HG03045 (cell line): ENCODE measurements at regions not wholly inside any gene's neighbourhood (a gene's known extent, or its start where the extent isn't known, plus 50 kb on each side); places are given as distances from the start of the nearest gene placed in this dataset.

Source experiments
- ATAC-seq: cut with Tn5 transposase; IDR thresholded peaks from one replicate; pipeline ENCODE4 v1.9.1; 2021; ENCODE audit warnings: mild to moderate bottlenecking, moderate library complexity; ENCODE audit not compliant: unreplicated experiment

GRCh38 chr3:159439346-159439745, 549.3 kb upstream of the IL12A start:
- ATAC-seq: no peak

DNA sequence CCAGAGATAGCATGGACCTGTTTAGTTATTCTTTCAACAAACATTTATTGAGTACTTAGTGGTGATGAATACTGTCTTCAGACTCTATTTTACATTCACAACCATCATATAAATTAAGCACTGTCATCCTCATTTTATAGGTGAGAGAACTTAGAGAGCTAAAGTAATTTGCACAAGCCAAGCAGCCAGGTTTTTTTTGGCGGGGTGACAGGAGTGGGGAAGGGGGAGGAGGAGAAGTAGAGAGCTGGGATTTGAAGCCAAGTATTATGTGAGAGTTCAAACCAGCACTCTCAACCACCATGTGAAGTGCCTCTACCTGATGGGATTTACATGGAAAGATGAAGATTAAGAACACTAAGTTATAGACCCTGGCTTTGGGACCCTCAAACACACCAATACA, 547.4 kb upstream of the IL12A start:
- no peak for ATAC-seq

DNA sequence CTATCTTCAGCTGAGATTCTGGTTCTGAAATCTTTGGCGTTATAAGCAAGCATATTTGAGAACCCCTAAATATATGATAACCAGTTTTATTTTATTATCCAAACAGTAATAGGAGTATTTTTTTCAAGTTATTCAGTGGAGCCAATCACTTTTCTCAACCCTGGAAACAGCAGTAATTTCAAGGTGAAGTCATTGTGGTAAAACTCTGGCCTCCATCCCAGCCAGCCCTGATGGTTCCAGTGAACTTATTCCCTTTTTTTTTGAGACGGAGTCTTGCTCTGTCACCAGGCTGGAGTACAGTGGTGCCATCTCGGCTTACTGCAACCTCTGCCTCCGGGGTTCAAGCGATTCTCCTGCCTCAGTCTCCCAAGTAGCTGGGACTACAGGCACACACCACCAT, 545.4 kb upstream of the IL12A start:
- ATAC-seq: no peak

- ATAC-seq: no peak
Observed at GRCh38 chr3:159447841-159448240, 540.8 kb upstream of the IL12A start.

- no peak for ATAC-seq
Observed at GRCh38 chr3:159448902-159449301, 539.7 kb upstream of the IL12A start.

GRCh38 chr3:159451067-159451466, 537.6 kb upstream of the IL12A start:
- ATAC-seq: no peak

GRCh38 chr3:159451482-159451881, 537.2 kb upstream of the IL12A start:
- ATAC-seq: no peak

GRCh38 chr3:159453036-159453435, 535.6 kb upstream of the IL12A start:
- ATAC-seq: no peak

GRCh38 chr3:159453945-159454344, 534.7 kb upstream of the IL12A start:
- no peak for ATAC-seq

DNA sequence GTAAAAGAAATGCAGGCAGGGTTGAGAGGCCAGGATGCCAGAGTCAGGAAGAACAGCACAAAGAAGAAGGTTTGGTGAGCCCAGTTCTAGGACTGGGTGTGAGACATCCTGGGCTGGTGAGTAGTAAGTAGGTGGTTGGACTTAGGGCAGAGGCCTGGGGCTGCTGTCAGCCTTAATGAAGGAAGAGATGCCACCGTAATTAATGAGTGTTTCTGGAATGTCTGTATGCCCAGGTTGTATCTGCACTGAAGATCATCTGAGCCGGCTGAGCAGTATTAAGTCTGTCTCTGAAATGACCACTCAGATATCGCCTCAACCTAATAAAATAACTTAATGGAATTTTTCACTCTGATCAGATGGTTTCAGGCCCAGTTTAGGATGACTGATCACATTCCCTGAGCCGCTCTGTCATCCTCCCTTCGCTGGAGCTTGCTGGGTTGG, 532.9 kb upstream of the IL12A start:
- no peak for ATAC-seq

GRCh38 chr3:159458010-159458409, 530.6 kb upstream of the IL12A start:
- no peak for ATAC-seq

DNA sequence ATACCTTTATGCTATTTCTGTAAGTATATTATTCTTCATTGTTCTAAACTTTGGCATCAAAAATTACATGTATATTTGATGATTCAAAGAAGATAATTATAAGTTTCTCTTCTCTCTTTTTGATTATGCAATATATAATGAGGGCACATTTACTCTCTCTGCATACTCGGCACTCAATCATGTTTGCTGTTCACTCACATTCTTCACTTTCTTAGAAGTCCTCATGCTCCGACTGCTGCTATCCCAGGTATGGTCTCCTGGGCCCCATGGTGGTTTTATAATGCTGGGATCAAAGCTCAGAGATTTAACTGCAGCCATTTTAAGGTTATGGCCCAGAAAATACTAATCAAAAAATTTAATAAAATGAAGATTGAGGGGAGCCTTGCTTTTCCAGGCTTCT, 529.7 kb upstream of the IL12A start:
- ATAC-seq: no peak

DNA sequence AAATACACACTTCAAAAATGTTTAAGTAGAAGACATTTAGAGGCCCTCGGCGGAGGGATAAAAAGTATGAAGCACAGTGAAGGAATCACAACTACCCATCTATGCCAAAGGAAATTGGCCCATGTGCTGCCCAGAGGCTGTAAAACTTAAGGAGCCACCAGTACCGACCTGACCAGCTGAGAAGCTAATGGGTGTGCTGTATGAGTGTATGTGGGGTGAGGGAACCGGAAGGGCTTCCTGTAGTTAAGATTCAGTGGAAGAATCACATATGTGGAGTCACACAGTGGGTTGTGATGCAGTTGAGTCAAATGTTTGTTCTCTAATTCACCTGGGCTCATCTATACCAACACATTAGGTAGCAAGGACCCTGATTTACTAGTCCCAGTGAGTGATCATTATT, 516.0 kb upstream of the IL12A start:
- no peak for ATAC-seq

DNA sequence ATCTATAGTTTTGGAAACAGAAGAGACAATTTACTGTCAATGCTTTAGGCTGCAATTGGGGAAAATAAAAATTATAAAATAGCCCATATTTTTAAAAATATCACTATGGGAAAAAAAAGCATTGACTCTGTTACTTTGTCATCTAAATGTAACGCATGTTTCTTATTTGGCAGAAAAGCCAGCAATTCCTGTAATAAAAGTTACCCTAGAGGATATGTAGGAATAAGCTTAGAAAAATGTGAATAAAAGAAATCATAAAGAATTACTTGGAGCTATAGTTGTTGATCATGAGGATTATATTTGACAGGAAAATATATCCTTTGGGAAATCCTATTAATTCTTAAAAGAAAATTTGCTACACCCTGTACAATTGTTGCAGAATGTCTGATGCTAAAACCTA, 515.4 kb upstream of the IL12A start:
- ATAC-seq: no peak

- ATAC-seq: no peak
Observed at GRCh38 chr3:159480046-159480445, 508.6 kb upstream of the IL12A start.

DNA sequence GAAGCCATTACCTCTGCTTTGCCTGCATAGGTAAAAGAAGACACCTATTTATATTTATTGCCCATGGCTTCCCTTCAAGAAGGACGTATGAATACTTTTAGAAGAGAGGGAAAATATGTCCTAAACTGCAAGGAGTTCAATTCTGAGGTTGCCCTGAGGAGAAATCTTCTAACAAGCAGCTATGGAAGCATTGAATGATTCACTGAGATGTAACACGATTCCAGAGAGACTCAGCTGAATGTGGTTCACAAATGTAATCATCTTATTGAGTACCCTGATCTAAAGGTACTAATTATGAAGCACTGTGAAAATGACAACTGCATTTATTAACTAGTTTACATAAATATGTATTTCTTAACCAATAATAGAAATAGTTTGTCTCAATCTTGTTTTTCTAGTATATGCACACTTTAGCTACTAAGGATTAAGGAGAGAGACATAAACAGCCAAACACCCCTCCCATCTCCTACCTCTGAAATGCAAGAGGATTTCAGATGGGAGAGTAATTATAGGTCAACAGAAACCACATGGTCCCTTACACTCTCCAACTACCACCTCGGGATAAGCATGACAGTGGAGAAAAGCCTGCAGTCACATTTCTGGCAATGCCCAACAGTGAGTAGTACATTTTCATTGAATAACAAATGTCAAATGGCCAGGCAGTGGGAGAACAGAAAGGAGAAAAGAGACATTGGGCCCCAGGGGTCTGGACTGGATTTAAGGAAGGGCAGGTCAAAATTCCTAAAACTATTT, 506.2 kb upstream of the IL12A start:
- ATAC-seq: no peak

DNA sequence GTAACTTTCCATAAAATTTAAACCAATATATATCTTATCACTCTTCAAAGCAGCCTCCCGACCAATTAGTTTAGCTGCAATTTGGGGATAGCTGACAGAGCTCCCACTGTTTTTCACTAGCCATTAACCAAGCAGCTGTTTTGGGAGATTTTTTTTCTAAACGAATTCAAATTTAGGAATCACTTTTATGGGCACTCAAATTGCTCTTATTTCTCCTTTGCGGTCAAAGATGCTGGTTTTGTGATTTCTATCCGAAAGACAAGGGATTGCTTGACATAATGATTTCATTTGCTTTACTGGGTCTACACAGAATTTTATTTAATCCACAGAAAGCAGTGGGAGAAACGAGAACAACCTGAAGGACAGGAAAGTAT, 505.7 kb upstream of the IL12A start:
- ATAC-seq: no peak

GRCh38 chr3:159486580-159486979, 502.1 kb upstream of the IL12A start:
- no peak for ATAC-seq

DNA sequence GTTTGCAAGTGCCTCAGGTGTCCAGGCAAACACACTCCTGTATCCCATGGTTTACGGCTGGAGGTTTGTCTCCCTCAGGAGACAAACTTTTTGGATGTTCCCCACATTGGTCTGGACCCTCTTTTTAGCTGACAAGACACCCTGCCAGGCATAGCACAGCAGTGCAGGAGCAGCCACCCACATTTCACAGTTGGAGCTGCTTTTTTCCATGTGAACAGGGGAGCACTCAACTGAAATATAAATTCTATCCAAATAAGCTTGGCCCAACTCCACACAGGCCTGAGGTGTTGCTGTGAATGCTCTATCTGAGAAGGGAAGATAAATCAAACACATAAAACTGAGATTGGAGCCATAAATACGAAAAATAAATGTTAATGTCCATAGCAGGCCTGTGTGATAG, 501.3 kb upstream of the IL12A start:
- no peak for ATAC-seq

DNA sequence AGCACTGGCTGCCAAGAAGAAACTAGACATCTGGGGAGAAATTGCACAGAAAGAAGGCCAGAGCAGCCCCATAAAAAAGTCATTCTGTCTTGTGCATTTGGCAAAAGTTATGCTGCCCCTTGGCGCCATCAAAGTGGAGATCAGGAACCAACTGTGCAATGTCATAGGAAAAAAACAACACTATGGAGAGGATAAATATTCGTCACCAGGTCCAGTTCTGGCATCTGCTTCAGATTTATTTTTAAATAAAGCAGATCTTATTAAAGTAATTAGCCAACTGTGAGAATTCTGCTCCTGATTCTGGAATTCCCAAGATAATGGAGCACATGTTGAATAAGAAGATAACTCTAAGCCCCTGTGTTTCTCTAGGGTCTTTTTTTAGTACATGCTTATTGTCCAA, 500.0 kb upstream of the IL12A start:
- no peak for ATAC-seq

GRCh38 chr3:159497361-159497760, 491.3 kb upstream of the IL12A start:
- ATAC-seq: no peak

DNA sequence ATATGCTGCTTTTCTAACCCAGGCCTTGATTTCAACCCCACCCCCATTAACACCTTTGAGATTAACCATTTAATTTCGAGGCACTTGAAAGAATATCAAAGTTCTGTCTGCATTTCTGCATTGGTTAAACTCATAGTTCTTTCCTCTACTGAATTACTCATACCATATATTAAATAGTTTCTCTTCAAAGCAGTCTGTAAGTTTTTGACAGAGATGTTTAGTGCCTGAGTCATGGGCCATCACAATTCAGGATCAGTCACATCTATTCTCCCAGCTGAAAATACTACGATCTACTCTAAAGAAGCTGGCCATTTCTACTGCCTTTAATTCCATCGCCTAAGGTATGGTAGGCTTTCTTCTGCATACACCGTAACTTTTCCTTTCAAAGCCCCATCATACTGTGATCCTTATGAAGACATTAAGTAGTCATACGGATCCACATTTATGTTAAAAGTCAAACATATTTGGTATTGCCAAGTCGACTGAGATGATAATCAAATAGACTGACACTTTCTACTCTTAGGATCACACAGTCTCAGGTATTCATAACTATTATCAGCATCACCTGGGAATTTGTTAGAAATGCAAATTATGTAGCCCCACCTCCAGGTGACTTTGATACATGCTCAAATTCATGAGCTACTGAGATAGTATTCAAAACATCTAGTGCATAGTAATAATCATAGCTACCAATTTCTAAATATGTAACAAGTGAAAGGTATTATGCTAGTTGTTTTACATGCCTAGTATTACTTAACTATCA, 489.4 kb upstream of the IL12A start:
- ATAC-seq: no peak

DNA sequence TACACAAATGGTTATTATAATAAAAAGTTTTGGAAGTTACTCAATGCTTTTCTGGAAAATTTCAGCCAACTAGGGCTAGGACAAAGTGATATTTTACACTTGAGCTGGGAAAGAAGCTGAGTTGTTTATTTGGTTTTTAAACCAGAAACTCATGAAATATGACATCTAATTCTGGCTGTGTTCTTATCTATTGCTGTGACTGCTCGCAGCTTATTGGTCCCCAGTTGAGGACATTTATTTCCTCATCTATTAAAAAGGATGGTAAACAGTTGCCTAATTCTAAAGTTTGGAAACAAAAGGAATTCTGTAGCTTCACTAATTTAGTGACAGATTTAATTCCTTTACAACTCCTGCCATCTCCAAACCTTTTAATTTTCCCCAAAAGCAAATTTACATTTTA, 487.6 kb upstream of the IL12A start:
- no peak for ATAC-seq
